ENCODE measurements at regions not wholly inside any gene's neighbourhood (a gene's known extent, or its start where the extent isn't known, plus 50 kb on each side); places are given as distances from the start of the nearest gene placed in this dataset.

DNA sequence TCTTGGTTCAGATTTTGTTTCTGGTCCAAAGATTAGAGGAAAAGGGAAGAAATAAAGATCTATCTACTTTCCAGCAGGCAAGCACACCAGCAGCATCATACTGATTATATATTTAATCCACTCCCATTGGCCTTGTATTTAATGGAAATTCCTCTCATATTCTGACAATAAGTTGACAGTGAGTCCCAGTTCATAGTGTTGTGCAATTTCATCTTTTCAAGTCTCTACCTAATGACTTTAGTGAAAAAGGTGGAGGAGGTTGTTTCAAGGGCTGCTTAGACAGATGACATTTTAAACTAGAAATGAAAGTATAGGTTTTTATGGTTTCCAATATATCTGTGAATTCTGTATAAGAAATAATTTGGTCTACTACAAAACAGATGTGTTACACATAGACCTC lies 298.6 kb downstream of the PABPC4L start:
- TF ChIP-seq, protein P1, sequence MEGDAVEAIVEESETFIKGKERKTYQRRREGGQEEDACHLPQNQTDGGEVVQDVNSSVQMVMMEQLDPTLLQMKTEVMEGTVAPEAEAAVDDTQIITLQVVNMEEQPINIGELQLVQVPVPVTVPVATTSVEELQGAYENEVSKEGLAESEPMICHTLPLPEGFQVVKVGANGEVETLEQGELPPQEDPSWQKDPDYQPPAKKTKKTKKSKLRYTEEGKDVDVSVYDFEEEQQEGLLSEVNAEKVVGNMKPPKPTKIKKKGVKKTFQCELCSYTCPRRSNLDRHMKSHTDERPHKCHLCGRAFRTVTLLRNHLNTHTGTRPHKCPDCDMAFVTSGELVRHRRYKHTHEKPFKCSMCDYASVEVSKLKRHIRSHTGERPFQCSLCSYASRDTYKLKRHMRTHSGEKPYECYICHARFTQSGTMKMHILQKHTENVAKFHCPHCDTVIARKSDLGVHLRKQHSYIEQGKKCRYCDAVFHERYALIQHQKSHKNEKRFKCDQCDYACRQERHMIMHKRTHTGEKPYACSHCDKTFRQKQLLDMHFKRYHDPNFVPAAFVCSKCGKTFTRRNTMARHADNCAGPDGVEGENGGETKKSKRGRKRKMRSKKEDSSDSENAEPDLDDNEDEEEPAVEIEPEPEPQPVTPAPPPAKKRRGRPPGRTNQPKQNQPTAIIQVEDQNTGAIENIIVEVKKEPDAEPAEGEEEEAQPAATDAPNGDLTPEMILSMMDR (conservative IDR thresholded peaks at IDR 0.05; ENCODE audit: low read depth, low read length): no peak
- no peak for TF ChIP-seq EZH2 (IDR thresholded peaks at IDR 0.05; ENCODE audit: borderline replicate concordance, low read depth, low read length, poor library complexity, severe bottlenecking)
